ENCODE measurements at regions not wholly inside any gene's neighbourhood (a gene's known extent, or its start where the extent isn't known, plus 50 kb on each side); places are given as distances from the start of the nearest gene placed in this dataset.

DNA sequence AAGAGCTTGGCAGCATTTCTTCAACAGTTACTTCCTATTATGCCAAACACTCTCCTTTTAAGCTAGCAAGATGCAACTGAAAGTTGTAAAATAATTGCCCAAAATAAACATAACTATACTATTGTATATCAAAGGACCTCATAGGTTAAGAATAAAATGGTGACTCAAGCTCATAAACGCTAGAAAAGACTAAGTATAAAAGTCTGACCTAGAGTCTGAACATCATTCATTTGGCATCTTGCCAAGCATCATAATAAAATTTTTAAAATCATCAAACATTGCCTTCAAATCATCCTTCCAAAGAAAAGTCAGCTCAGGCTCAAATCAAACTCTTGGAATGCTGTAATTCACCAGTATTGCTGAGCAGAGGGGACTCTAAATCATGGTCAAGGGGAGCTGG is 281.2 kb downstream of the QDPR start:
- intact Hi-C loops (cut with micrococcal nuclease; ENCODE audit: unreplicated experiment): no loop called here

More for the DNA sequence above, 281.2 kb downstream of the QDPR start:
- WGBS (ENCODE audit: insufficient coverage, insufficient replicate concordance, low lambda C conversion rate, missing lambda C conversion rate): 0% methylated on average over 1 of the region's 1 CpG
- ATAC-seq: no peak
- SMC1A ChIA-PET (ENCODE audit: uncharacterized antibody, unreplicated experiment): no interaction called here
- FAIRE-seq: no peak
- CTCF ChIA-PET: interaction anchor here (0.7 to 1.8 kb wide), 5 partner anchors 16 to 844 kb away, joined by 3 to 7 read pairs (median 3); no protein-coding TSS in a partner anchor
- Histone ChIP-seq H3K9me3 (replicated peaks; ENCODE audit: control insufficient read depth, insufficient read depth, low read length) (no peaks in the 10 kb centered on the region), H3K4me1 (ENCODE audit: control insufficient read depth, insufficient read depth, low read length) (no peaks in the 10 kb centered on the region), H3K27me3 (replicated peaks in 1 of 2; ENCODE audit: control insufficient read depth in 2 of 2, insufficient read depth in 2 of 2, low read length in 1 of 2) (no peaks in the 10 kb centered on the region), H3K9ac (ENCODE audit: control insufficient read depth, insufficient read depth, low read length) (no peak overlapping the region), H3K4me3 (no peak overlapping the region), H3K79me2 (ENCODE audit: control insufficient read depth, insufficient read depth, low read length) (no peaks in the 10 kb centered on the region), H3K4me2 (ENCODE audit: control insufficient read depth, insufficient read depth) (no peak overlapping the region), H2AFZ (ENCODE audit: control insufficient read depth, low read depth, low read length) (no peak overlapping the region), H3K36me3 (ENCODE audit: control insufficient read depth in 2 of 2, insufficient read depth in 2 of 2, low read length in 1 of 2) (no peaks in the 10 kb centered on the region), H3K27ac (ENCODE audit: control insufficient read depth, insufficient read depth) (no peak overlapping the region), H4K20me1 (ENCODE audit: control insufficient read depth, insufficient read depth) (no peaks in the 10 kb centered on the region)
- no TSS peak for BruUV-seq (replicated peaks)
- POLR2A ChIA-PET: no interaction called here
- TF ChIP-seq POLR2AphosphoS5 (IDR thresholded peaks at IDR 0.05; ENCODE audit: low read length): no peak
- TF ChIP-seq NR2F1 (conservative IDR thresholded peaks at IDR 0.05): no peak
- TF ChIP-seq, protein P1, sequence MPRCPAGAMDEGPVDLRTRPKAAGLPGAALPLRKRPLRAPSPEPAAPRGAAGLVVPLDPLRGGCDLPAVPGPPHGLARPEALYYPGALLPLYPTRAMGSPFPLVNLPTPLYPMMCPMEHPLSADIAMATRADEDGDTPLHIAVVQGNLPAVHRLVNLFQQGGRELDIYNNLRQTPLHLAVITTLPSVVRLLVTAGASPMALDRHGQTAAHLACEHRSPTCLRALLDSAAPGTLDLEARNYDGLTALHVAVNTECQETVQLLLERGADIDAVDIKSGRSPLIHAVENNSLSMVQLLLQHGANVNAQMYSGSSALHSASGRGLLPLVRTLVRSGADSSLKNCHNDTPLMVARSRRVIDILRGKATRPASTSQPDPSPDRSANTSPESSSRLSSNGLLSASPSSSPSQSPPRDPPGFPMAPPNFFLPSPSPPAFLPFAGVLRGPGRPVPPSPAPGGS (IDR thresholded peaks at IDR 0.05; ENCODE audit: borderline replicate concordance, insufficient read depth, low read depth, low read length, poor library complexity, severe bottlenecking): no peak
- no peak for TF ChIP-seq POU2F2 (IDR thresholded peaks at IDR 0.05; ENCODE audit: borderline replicate concordance, low read depth, low read length)
- TF ChIP-seq, protein P2, sequence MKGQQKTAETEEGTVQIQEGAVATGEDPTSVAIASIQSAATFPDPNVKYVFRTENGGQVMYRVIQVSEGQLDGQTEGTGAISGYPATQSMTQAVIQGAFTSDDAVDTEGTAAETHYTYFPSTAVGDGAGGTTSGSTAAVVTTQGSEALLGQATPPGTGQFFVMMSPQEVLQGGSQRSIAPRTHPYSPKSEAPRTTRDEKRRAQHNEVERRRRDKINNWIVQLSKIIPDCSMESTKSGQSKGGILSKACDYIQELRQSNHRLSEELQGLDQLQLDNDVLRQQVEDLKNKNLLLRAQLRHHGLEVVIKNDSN (IDR thresholded peaks at IDR 0.05; ENCODE audit: borderline replicate concordance, extremely low read length, insufficient read depth, low read depth, low read length): no peak
- TF ChIP-seq MYB (IDR thresholded peaks at IDR 0.05; ENCODE audit: borderline replicate concordance, low read depth, low read length): no peak
- TF ChIP-seq, protein P3, sequence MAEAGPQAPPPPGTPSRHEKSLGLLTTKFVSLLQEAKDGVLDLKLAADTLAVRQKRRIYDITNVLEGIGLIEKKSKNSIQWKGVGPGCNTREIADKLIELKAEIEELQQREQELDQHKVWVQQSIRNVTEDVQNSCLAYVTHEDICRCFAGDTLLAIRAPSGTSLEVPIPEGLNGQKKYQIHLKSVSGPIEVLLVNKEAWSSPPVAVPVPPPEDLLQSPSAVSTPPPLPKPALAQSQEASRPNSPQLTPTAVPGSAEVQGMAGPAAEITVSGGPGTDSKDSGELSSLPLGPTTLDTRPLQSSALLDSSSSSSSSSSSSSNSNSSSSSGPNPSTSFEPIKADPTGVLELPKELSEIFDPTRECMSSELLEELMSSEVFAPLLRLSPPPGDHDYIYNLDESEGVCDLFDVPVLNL (IDR thresholded peaks at IDR 0.05; ENCODE audit: low read depth, low read length): no peak
- TF ChIP-seq RFX5 (IDR thresholded peaks at IDR 0.05; ENCODE audit: low read depth, low read length): no peak
- no peak for TF ChIP-seq NR2C1 (IDR thresholded peaks at IDR 0.05)
- no peak for TF ChIP-seq MXI1 (IDR thresholded peaks at IDR 0.05; ENCODE audit: low read depth, low read length)
- TF ChIP-seq TARDBP (IDR thresholded peaks at IDR 0.05; ENCODE audit: borderline replicate concordance): no peak
- in situ Hi-C loops (cut with MboI): no loop called here
- DNase-seq (ENCODE audit: low read depth, low spot score): no peak
- RAD21 ChIA-PET (ENCODE audit: unreplicated experiment): interaction anchor here (1.3 kb wide), 1 partner anchor 217 kb away, joined by 3 read pairs; no protein-coding TSS in a partner anchor
